K562 (cell line): ENCODE measurements at regions not wholly inside any gene's neighbourhood (a gene's known extent, or its start where the extent isn't known, plus 50 kb on each side); places are given as distances from the start of the nearest gene placed in this dataset.

ENCODE experiments used
- ATAC-seq: fragments of 200-7000 bp; cut with Tn5 transposase; 3 replicates; pipeline ENCODE4 v1.9.1; 2020; ENCODE audit warnings: moderate library complexity
- BruUV-seq: library from RNA; stranded (reverse); fragments of 400-500 nt; replicated peaks from 2 replicates; lab custom pipeline; 2021; lab: Mats Ljungman, UMichigan
- CTCF ChIA-PET: fragments of 300-600 bp; formaldehyde crosslinking; extraction: SDS; loops from one replicate; lab custom pipeline; 2021; ENCODE audit warnings: low intra/inter-chr PET ratio; lab: Yijun Ruan, JAX
- POLR2A ChIA-PET: fragments of 300-600, 350-650 bp; sonication (Branson Sonifier 250); formaldehyde crosslinking; extraction: SDS; loops from one replicate; lab custom pipeline; 2021; ENCODE audit warnings: antibody characterized with exemption, inconsistent platforms; lab: Yijun Ruan, JAX
- DNase-seq, 4 experiments: peaks; one replicate each; pipeline versions ENCODE4 v3.0.0 to v3.0.0-alpha.2; 2011 to 2018; ENCODE audit warnings: low spot score in 3 of 4, mixed read lengths in 3 of 4; ENCODE audit errors: extremely low read depth in 1 of 4
- FAIRE-seq: peaks from 2 replicates; lab custom pipeline; 2011; peaks lifted over from hg19 to GRCh38; lab: Jason Lieb, UNC
- H2AFZ ChIP-seq: 2 replicates; pipeline ENCODE4 v1.6.0; 2011; ENCODE audit warnings: low read depth, low read length, control low read depth, inconsistent platforms
- H3K27ac ChIP-seq: fragments of 200-600 bp; 3 replicates; pipeline ENCODE4 v1.8.0; 2011; ENCODE audit warnings: low read depth, mild to moderate bottlenecking, control low read depth, inconsistent platforms, low read length, moderate library complexity, mixed read lengths; ENCODE audit errors: extremely low read depth
- H3K27me3 ChIP-seq, 2 experiments: fragments of 300-600 bp in 1 of 2; 2 replicates in 1 of 2; 3 replicates in 1 of 2; pipeline versions ENCODE4 v1.6.0 to v1.8.0; 2011; ENCODE audit warnings: inconsistent platforms in 2 of 2, low read length in 2 of 2, mild to moderate bottlenecking in 1 of 2, mixed read lengths in 1 of 2, moderate library complexity in 1 of 2; ENCODE audit not compliant: control insufficient read depth in 2 of 2, insufficient read depth in 2 of 2
- H3K36me3 ChIP-seq: fragments of 300-600 bp; 3 replicates; pipeline ENCODE4 v1.8.0; 2011; ENCODE audit warnings: mild to moderate bottlenecking, low read length, inconsistent platforms; ENCODE audit not compliant: control insufficient read depth, insufficient read depth
- H3K4me1 ChIP-seq, 2 experiments: fragments of 200-600 bp in 1 of 2; replicated peaks in 1 of 2; 2 replicates in 1 of 2; 3 replicates in 1 of 2; pipeline versions ENCODE4 v1.5.1 to v1.8.0; 2011; ENCODE audit warnings: inconsistent platforms in 2 of 2, low read length in 2 of 2, mild to moderate bottlenecking in 1 of 2, mixed read lengths in 1 of 2, moderate library complexity in 1 of 2; ENCODE audit not compliant: control insufficient read depth in 2 of 2, insufficient read depth in 2 of 2
- H3K4me2 ChIP-seq: 2 replicates; pipeline ENCODE4 v1.6.1; 2011; ENCODE audit warnings: low read length, control low read depth, inconsistent platforms, mixed read lengths; ENCODE audit not compliant: insufficient read depth
- H3K4me3 ChIP-seq: fragments of 200-600 bp; sonication (generic), shearing (Covaris generic); 2 replicates; pipeline ENCODE4 v1.5.1; 2016; ENCODE audit warnings: control low read depth, inconsistent platforms
- H3K79me2 ChIP-seq: fragments of 200-600 bp; 3 replicates; pipeline ENCODE4 v1.8.0; 2011; ENCODE audit warnings: low read length, inconsistent platforms; ENCODE audit not compliant: control insufficient read depth, insufficient read depth
- H3K9ac ChIP-seq, 2 experiments: 2 replicates each; pipeline versions ENCODE4 v1.6.0 to v1.6.1; 2011; ENCODE audit warnings: low read depth in 2 of 2, low read length in 2 of 2, control low read depth in 1 of 2, inconsistent platforms in 1 of 2, mild to moderate bottlenecking in 1 of 2, mixed read lengths in 1 of 2; ENCODE audit not compliant: insufficient read depth in 1 of 2
- H3K9me1 ChIP-seq: one replicate; pipeline ENCODE4 v1.6.0; 2011; ENCODE audit warnings: inconsistent platforms, mild to moderate bottlenecking, low read length, moderate library complexity; ENCODE audit not compliant: control insufficient read depth, insufficient read depth
- H3K9me3 ChIP-seq: replicated peaks from 2 replicates; pipeline ENCODE4 v1.5.1; 2011; ENCODE audit warnings: low read depth, low read length, inconsistent platforms; ENCODE audit not compliant: control insufficient read depth, insufficient read depth
- H4K20me1 ChIP-seq: replicated peaks from 2 replicates; pipeline ENCODE4 v1.6.1; 2011; ENCODE audit warnings: low read length, inconsistent platforms, mixed read lengths; ENCODE audit not compliant: control insufficient read depth, insufficient read depth
- ADNP ChIP-seq: fragments of 200-800 bp; sonication (Bioruptor generic); IDR thresholded peaks from 2 replicates; pipeline ENCODE4 v1.6.1; 2016; ENCODE audit warnings: missing genetic modification characterization, missing compliant biosample characterization
- ATF2 ChIP-seq: sonication (generic); formaldehyde crosslinking; IDR thresholded peaks from 2 replicates; pipeline ENCODE4 v1.8.1; 2022; ENCODE audit warnings: missing genetic modification reagents
- CREB5 ChIP-seq: fragments of 250-450 bp; sonication (Bioruptor Pico); IDR thresholded peaks from 2 replicates; pipeline ENCODE4 v1.5.0; 2020; ENCODE audit warnings: mild to moderate bottlenecking
- HNRNPL ChIP-seq: fragments of 200-400 bp; formaldehyde crosslinking; IDR thresholded peaks from 2 replicates; pipeline ENCODE4 v1.6.1; 2017; ENCODE audit warnings: low read depth, mild to moderate bottlenecking, low read length
- ID3 ChIP-seq, 2 experiments: fragments of 250-450 bp in 1 of 2; fragments of 450-650 bp in 1 of 2; sonication (Bioruptor Pico) in 1 of 2; IDR thresholded peaks; 2 replicates each; pipeline versions ENCODE4 v1.6.1 to v1.8.0; 2016 to 2021; ENCODE audit warnings: mild to moderate bottlenecking in 2 of 2, moderate library complexity in 2 of 2, missing compliant biosample characterization in 1 of 2, missing genetic modification characterization in 1 of 2
- L3MBTL2 ChIP-seq: fragments of 450-650 bp; IDR thresholded peaks from 2 replicates; pipeline ENCODE4 v1.6.1; 2016; ENCODE audit warnings: mild to moderate bottlenecking, moderate library complexity
- NR0B1 ChIP-seq: fragments of 450-650 bp; IDR thresholded peaks from one replicate; pipeline ENCODE4 v1.6.1; 2018; ENCODE audit warnings: mild to moderate bottlenecking, moderate library complexity; ENCODE audit not compliant: partially characterized antibody
- SREBF2 ChIP-seq: sonication (generic); formaldehyde crosslinking; IDR thresholded peaks from 2 replicates; pipeline ENCODE4 v1.4.0; 2020; ENCODE audit warnings: mild to moderate bottlenecking, missing genetic modification reagents
- ZKSCAN1 ChIP-seq: fragments of 150-350 bp; IDR thresholded peaks from 2 replicates; pipeline ENCODE4 v1.6.1; 2016; ENCODE audit warnings: low read depth, low read length
- WGBS: fragments of 100-300 bp; shearing (Covaris generic); methylation state at CpG from one replicate; pipeline ENCODE4 v1.1.6; 2016; ENCODE audit warnings: low coverage, mixed read lengths; ENCODE audit not compliant: insufficient coverage; ENCODE audit errors: missing lambda C conversion rate; 5-methylcytosine and 5-hydroxymethylcytosine counted together
- in situ Hi-C: fragments of 300-500 bp; cut with MboI; formaldehyde crosslinking; loops from 4 replicates; pipeline ENCODE4 v1.15.0; 2018; ENCODE audit warnings: inconsistent platforms, mixed read lengths
- intact Hi-C: fragments of 100-400 bp; cut with micrococcal nuclease; formaldehyde crosslinking; loops from 2 replicates; pipeline ENCODE4 v1.14.2; 2022

- TF ChIP-seq ATF2: no peak
- TF ChIP-seq, all 486 proteins: peak for 0
These were observed 84.5 kb downstream of the HTR5A start (continued) for GRCh38 chr7:155154586-155154985.

GRCh38 chr7:155161690-155162089 lies 91.6 kb downstream of the HTR5A start:
- H3K9me1 ChIP-seq: no peaks in the 10 kb centered on the region
- ATAC-seq (no peak), FAIRE-seq (no peak)
- H3K79me2 ChIP-seq: no peaks in the 10 kb centered on the region
- CTCF ChIA-PET: no interaction called here
- peaks cover 24 to 37% of the 10 kb centered on the region in 2 experiments for H3K27me3 ChIP-seq
- no peak overlapping the region for H3K9ac ChIP-seq
- under 1% methylated on average over 5 of the region's 5 CpGs for WGBS
- H3K4me3 ChIP-seq: no peak overlapping the region
- no peak overlapping the region for H3K27ac ChIP-seq
- H4K20me1 ChIP-seq: no peaks in the 10 kb centered on the region
- TF ChIP-seq HNRNPL (no peak), ID3 (CRISPR knock-in tag; IDR thresholded peaks at IDR 0.05) (no peak), ID3 (tag; IDR thresholded peaks at IDR 0.05) (no peak), L3MBTL2 (no peak), SREBF2 (CRISPR knock-in tag) (no peak), CREB5 (CRISPR knock-in tag) (no peak), NR0B1 (no peak), ADNP (tag) (no peak), ZKSCAN1 (no peak)
- TF ChIP-seq, all 486 proteins: peak for 0
- H3K9me3 ChIP-seq: no peaks in the 10 kb centered on the region
- POLR2A ChIA-PET: interaction anchor here (0.6 kb wide), 1 partner anchor 31 kb away, joined by 3 read pairs; no protein-coding TSS in a partner anchor
- H3K36me3 ChIP-seq: no peaks in the 10 kb centered on the region
- intact Hi-C loops: no loop called here
- no peak overlapping the region for H3K4me2 ChIP-seq
- DNase-seq: no peak
- peaks cover 0 to 2% of the 10 kb centered on the region in 2 experiments; a peak in 1 of 5 replicates for H3K4me1 ChIP-seq
- no TSS peak for BruUV-seq
- in situ Hi-C loops: no loop called here
- H2AFZ ChIP-seq: no peak overlapping the region
